IMR-90 (cell line): ENCODE measurements at regions not wholly inside any gene's neighbourhood (a gene's known extent, or its start where the extent isn't known, plus 50 kb on each side); places are given as distances from the start of the nearest gene placed in this dataset.
"Not testable (repeated sequence)": the region's sequence is repeated elsewhere in the genome, so short reads cannot be mapped to it uniquely, and the experiment has no call there.

Experiments
- CEBPB ChIP-seq: IDR thresholded peaks from 2 replicates; pipeline ENCODE4 v1.6.1; 2012; ENCODE audit warnings: low read depth, low read length, improper control_type of control experiment
- ELK1 ChIP-seq: fragments of 150-350 bp; IDR thresholded peaks from 2 replicates; pipeline ENCODE4 v1.6.1; 2016; ENCODE audit warnings: low read depth, mild to moderate bottlenecking, low read length, moderate library complexity, borderline replicate concordance
- FOS ChIP-seq: fragments of 150-350 bp; IDR thresholded peaks from 2 replicates; pipeline ENCODE4 v1.6.1; 2016; ENCODE audit warnings: low read depth, low read length
- MAFK ChIP-seq: IDR thresholded peaks from 2 replicates; pipeline ENCODE4 v1.6.1; 2012; ENCODE audit warnings: low read depth, low read length, improper control_type of control experiment
- POLR2A ChIP-seq: IDR thresholded peaks from 2 replicates; pipeline ENCODE4 v1.6.1; 2012; ENCODE audit warnings: mild to moderate bottlenecking, low read depth, low read length
- RAD21 ChIP-seq: IDR thresholded peaks from 2 replicates; pipeline ENCODE4 v1.6.1; 2012; ENCODE audit warnings: low read length, improper control_type of control experiment
- SMC3 ChIP-seq: fragments of 150-350 bp; IDR thresholded peaks from 2 replicates; pipeline ENCODE4 v1.6.1; 2016; ENCODE audit warnings: low read depth, mild to moderate bottlenecking, antibody characterized with exemption, low read length, moderate library complexity
- TF ChIP-seq, protein P1 (sequence below): conservative IDR thresholded peaks from 2 replicates; pipeline ENCODE4 v1.5.1; 2012; ENCODE audit warnings: mild to moderate bottlenecking, low read depth, low read length, improper control_type of control experiment

DNA sequence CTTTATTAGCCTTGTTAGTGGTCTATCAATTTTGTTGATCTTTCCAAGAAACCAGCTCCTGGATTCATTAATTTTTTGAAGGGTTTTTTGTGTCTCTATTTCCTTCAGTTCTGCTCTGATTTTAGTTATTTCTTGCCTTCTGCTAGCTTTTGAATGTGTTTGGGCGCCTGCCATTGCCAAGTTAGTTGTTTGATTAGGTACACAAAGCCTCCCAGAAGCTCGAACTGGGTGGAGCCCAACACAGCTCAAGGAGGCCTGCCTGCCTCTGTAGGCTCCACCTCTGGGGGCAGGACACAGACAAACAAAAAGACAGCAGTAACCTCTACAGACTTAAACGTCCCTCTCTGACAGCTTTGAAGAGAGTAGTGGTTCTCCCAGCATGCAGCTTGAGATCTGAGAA is 682.3 kb upstream of the ZNF804A start:
- TF ChIP-seq, protein P1, sequence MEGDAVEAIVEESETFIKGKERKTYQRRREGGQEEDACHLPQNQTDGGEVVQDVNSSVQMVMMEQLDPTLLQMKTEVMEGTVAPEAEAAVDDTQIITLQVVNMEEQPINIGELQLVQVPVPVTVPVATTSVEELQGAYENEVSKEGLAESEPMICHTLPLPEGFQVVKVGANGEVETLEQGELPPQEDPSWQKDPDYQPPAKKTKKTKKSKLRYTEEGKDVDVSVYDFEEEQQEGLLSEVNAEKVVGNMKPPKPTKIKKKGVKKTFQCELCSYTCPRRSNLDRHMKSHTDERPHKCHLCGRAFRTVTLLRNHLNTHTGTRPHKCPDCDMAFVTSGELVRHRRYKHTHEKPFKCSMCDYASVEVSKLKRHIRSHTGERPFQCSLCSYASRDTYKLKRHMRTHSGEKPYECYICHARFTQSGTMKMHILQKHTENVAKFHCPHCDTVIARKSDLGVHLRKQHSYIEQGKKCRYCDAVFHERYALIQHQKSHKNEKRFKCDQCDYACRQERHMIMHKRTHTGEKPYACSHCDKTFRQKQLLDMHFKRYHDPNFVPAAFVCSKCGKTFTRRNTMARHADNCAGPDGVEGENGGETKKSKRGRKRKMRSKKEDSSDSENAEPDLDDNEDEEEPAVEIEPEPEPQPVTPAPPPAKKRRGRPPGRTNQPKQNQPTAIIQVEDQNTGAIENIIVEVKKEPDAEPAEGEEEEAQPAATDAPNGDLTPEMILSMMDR = not testable (repeated sequence)
- TF ChIP-seq SMC3, CEBPB, MAFK, POLR2A, RAD21, FOS, ELK1: not testable (repeated sequence)
